HG02981 (cell line): ENCODE measurements at regions not wholly inside any gene's neighbourhood (a gene's known extent, or its start where the extent isn't known, plus 50 kb on each side); places are given as distances from the start of the nearest gene placed in this dataset.

Experiments used
- ATAC-seq: cut with Tn5 transposase; IDR thresholded peaks from one replicate; pipeline ENCODE4 v1.9.1; 2021; ENCODE audit warnings: mild to moderate bottlenecking, moderate library complexity; ENCODE audit not compliant: unreplicated experiment

DNA sequence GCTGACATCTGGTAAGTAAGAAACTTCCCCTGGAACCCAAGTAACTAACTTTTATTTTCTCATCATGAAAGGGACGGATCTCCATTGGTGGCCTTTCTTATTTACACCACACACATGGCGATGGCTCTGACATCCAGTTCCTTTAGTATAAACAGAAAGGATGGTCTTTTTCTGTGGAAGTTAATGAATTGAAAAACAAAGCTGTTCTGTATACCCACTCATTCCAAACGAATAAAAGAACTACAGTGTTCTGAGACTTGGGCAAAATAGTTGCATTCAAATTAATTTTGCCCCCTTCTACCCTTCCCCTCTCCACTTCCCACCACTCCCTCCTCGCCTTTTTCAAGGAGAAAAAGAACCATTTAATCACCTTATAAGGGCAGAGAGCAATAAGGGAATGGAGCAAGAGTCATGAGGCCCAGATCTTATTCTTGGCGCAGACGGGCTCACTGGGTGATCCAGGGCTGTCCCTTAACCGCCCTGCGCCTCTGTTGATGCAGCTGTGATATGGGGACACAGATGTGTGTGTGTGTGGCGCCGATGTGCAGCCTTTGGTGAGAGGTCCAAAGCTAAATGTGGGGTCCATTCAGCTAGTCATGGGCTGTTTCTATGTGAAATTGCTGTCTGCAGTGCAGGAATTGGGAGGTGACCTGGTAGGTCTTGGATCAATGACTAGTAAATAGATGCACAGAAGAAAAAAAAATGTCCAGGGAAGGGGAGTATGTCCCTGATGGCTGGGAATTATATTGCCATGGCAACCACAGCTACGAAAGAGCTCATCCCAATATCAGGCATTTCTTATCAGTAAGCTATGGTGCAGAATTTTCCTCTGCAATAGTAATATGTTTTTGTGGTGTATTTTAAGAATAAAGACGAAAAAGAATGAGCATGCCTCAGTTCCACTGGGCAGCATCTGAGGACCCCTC, 141.5 kb upstream of the ERCC6L2 start:
- ATAC-seq, result no peak

DNA sequence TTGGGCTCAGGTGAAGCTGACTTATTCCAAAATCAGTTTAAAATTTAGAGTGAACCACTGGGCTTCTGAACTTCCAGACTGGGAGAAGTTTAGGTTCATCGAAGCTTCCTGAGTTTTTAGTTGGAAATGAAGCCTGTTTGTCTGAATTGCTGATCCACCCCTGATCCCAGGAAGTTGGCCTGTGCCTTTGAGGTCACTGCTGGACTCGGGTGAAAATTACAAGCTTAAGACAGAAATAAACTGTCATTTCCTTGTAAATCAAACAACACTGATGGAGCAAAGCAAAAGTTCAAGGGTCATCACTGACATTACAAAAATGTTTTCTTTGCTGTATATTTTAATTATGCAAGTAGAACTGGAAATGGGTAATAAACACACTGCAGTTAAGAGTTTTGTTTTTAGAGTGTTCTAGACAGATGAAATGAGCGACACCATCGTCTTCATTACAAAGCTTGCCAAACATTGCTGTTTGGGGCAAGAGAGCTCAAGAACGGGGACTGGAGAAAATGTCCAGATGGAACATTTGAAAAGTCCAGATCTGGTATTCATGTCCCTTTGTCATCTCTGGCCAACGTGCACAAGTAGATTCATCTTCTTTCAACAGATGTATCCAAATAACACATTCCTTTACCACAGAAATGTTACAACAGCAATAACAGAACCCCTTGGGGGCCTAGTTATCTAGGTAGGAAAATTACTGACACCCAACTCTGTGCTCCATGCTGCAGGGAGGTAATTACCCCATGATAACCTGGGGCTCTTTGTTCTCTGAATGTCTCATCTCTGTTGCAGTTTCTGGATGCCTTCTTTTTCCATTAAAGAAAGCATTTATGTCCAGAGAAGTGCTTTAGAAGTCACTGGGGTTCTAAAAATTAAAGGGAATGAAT, 142.4 kb upstream of the ERCC6L2 start:
- no peak for ATAC-seq

DNA sequence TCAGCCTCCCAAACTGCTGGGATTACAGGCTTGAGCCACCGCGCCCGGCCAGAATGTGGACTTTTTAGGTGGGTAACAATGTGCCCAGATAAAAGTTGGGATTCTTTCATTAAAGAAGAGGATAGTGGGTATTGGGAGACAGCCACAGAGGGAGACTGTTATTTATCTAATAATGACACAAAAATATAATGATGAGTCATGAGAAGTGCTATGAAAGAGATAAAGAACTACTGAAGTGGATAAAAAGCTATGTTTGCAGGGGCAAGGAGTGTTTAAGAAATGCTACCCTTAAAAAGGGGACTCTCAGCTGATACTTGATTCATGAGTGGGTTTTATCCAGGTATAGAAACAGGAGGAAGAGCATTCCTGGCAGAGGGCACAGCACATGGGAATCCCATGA, 143.6 kb upstream of the ERCC6L2 start:
- ATAC-seq, result no peak

DNA sequence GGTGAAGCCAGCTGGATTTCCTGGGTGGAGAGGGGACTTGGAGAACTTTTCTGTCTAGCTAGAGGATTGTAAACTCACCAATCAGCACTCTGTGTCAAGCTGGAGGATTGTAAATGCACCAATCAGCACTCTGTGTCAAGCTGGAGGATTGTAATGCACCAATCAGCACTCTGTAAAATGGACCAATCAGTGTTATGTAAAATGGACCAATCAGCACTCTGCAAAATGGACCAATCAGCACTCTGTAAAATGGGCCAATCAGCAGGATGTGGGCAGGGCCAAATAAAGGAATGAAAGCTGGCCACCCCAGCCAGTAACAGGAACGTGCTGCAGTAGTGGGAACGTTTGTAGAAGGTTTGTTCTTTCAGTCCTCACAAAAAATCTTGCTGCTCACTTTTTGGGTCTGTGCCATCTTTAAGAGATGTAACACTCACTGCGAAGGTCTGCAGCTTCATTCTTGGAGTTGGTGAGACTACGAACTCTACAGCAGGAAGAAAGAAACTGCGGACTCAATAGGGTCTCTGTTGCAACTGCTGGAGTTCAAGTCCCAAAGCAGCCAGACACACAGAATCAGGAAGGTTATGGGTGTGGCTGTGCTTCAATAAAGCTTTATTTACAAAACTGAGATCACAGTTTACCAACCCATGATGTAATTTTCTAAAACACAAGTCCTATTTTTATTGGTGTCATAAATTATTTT, 145.7 kb upstream of the ERCC6L2 start:
- no peak for ATAC-seq

DNA sequence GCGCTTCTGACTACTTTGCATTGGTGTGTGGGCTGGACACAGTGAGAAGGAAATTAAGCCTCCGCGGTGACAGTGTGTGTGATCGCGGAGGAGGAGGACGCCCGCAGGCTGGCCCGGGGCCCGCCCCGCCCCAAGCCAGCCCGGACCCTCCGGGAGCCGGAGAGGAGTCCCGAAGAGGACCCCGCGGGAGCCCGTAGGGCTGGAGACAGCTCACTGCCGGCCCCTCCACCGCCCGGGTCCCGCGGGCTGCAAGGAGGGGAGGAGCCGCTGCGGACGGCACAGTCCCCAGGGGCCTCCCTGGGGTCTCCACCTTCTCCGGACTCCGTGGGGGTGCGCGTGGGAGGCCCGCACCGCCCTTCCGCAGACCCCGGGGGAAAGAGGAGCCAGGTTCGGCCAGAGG, 146.4 kb upstream of the ERCC6L2 start:
- no peak for ATAC-seq

DNA sequence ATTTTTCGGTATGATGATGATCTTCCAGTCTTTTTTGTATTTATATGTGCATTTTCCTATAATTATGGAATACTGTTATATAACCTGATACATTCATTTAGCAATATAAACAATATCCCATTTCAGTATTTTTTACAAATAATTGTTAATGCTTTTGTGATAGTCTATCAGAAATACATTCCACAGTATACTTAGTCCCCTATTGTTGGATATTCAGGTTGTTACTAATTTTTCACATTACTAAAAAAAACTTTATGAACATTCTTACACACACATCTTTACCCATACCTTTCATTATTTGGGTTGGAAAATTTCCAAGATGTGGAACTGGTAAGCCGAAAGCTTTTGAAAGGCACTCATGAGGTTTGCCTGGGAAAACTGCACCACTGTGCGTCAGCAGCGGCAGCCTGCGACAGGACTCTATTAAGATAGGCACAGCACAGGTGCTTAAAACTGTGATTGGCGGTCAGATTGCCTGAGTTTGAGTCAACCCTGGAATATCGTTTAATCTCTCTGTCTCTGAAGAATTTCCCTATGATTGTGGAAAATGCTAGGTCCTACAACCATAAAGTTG, 147.5 kb upstream of the ERCC6L2 start:
- ATAC-seq, result no peak

DNA sequence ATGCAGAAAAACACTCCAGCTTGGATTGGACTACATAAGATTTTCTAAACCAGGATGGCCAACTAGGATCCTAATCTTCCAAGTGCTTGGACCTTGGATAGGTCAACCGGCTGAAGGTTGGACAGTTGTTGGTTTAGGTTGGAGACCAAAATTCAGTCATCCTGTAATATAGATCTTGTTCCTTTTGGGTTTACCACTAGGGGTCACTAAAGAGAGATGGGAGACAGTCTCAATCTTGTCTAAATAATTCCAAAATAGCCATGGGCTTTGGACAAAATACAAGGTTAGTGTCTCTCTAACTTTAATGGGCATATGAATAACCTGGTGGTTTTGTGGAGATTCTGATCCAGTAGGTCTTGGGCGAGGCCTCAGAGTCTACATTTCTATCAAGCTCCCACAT, 148.7 kb upstream of the ERCC6L2 start:
- ATAC-seq, result no peak

DNA sequence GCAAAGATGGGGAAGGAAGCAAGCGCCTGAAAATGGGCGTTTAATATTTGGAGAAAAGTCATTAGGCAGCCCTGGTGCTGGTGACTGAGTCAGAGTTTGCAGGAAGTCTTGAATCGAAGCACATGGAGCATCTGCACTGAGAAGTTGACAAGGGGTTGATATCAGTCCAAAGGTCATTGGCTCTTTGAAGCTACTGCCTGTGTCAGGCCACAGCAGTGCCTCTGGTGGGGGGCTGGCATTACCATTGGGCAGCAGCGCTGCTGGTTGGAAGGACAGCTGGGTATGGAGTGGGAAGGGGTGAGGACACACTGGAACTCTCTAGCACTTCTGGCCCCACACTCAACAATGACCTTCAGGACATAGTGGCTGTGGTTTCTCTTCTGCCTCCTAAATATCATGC, 150.4 kb upstream of the ERCC6L2 start:
- ATAC-seq, result no peak

DNA sequence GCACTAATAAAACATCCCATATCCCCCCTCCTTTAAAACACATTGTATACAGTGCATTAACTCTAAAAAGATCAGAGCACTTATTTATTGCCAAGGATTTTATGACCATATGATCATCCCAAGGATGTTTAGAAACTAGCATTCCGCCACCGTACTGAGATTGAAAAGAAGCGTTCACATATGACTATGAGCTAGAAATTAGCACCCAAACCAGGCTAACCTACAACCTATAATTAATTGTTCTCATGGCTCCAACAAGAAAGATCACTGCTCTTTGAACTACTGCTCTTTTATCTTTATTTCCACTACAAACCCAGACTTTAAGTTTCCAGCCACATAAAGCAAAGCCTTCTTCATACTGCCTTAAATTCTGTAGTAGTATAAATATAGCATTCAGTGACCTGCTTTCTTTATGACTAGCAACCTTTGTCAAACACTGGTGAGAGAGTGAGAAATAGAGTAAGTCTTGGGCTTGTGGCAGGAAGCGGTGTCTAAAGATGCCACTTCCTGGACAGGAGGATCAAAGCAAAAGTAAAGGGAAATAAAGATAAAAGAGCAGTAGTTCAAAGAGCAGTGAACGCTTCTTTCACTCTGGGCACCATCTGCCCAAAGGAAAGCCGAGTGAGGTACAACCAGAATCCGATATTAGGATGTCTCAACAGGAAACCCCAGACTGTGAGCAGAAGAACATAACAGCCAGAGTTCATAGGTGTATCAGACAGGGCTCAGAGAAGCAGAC, 151.1 kb upstream of the ERCC6L2 start:
- peak; percentile 90 for ATAC-seq

DNA sequence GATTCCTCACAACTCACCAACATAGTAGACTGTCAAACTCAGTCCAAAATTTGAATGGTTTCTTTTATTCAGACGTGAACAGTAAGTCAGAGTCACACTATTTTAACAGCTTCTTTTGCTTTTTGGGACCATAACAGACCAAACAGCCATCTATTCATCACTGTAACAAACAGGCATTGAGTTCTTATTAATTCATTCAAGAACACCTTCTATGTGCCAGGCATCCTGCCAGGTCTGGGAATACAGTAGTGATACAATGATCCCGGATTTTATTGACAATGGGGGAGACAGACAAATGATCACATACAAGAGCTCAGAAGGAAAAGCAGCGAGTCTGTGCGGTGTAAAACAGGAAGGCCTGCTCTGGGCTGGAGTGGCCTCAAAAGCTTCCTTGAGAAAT, 153.3 kb upstream of the ERCC6L2 start:
- no peak for ATAC-seq

DNA sequence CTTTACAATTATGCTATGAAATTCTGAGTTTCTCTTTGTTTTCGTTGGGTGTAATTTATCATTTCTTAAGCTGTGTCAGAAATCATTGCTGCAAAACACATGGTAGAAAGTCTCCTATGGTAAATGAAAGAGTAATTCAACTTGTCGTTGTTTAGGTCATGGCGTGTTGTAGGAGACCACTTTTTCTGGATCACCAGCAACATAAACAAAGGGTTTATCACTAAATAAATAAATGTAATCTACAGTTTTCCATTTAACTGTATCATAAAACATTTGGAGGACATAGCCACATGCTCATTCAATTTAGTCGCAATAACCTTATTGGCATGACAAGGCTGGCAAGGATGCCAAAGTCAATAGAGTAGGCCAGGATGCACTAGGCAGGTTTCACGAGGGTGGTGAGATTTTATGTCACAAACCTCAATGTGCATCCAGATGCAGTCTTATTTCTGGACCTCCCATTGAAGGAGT, 154.4 kb upstream of the ERCC6L2 start:
- ATAC-seq, result no peak

DNA sequence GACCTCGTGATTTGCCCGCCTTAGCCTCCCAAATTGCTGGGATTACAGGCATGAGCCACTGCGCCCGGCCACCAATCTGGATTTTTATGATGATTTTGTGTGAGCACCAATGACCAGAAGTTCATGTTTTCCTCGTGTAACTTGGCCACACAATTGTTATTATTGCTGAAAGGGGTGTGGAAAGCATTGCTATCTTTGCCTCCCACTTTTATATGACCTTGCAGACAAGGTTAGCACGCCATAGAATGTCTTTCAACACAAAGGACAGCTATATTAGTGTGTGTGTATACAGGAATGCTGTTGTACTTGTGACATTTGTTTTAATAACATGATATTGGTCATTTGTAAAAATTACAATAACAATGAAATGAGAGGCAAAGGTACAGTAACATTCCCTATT, 155.0 kb upstream of the ERCC6L2 start:
- ATAC-seq, result no peak

DNA sequence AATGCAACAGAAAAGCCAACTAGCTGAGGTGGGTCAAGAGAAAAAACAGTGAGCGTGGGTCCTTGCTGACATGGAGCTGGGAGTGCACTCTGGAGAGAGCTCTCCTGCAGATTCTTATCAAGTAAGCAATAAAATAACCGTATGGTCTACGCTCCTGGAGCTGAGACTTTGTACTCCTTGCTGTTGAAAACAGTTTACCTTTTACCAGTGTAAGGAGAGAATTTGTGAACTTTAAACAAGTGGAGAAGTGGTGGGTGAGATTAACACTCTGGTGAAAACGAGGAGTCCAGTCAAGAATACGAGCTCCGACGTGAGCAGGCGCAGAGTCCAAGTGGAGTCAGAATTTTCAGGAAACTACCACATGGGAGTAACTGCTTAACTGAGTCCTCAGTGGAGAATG, 156.1 kb upstream of the ERCC6L2 start:
- no peak for ATAC-seq

DNA sequence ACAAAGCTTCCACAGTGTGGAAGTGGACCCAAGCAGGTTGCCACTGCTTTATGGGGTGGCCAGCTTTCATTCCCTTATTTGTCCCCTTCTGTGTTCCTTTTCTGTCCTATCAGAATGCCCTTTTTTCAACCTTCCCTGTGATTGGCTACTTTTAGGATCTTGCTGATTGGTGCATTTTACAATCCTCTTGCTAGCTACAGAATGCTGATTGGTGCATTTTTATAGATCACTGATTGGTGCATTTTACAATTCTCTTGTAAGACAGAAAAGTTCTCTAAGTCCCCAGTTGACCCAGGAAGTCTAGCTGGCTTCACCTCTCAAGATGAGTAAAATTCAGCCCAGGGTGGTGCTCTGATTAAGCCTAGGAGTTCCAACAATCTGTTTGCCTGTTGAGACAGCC, 157.2 kb upstream of the ERCC6L2 start:
- ATAC-seq, result no peak

DNA sequence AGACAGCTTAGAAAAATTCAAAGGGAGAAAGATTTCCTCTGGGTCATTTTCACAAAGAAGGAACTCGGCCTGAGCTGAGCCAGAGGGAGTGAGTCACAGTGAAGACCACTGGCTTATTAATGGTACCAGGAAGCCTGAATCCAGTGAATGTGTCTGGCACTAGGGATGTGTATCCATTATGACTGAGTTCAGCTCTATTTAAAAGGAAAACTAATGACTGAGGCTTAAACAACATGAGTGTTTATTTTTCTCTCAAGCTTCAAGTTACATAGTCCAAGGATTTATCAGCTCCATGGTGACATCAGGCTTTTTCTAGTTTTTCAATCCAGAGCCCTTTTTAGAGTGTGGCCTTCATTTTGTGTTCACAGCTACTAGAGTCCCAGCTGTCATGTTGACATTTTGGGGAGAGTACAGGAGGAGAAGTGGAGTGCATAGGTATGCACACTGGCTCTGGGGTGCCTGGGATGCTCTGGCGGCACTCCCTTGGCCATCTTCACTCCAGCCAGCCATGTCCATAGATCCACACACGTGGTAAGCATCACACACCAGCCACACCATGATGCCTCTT, 159.5 kb upstream of the ERCC6L2 start:
- ATAC-seq, result no peak

DNA sequence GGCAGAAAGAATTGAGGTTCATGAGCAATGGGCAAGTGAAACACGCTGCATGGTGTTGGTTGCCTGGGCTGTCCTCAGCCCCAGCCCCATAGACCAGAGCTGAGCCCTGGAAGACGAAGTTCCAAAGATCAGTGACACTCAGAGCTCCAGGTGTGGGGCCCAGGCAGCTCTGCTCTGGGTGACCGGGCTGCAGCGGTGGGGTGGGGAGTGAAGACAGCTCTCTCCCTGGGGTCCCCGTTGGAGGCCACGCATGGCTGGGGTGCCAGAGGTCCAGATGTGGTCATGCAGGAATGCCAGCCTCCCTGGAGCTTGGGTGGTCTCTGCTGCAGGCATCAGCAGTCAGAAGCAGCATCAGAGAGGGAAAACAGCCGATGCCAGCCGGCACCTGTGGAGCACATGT, 165.0 kb upstream of the ERCC6L2 start:
- ATAC-seq, result no peak

DNA sequence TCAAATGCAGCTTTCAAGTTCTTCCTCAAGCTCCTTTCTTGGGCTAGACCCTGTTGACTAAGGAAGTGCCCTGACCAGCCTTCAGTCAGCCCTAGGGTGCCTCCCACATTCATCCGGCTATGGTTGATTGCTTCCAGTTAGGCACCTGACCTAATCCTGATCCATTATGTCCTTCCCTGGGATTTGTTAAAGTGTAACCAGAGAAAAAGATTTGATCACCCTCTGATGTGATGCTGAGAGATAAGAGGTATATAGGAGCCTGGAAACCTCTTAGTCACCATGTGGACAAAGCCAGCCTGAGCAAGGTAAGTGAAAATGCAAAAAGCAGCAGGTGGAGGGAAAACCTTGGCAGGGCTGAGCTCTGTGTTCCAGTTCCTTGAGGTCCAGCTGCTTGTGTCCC, 178.8 kb upstream of the ERCC6L2 start:
- no peak for ATAC-seq

DNA sequence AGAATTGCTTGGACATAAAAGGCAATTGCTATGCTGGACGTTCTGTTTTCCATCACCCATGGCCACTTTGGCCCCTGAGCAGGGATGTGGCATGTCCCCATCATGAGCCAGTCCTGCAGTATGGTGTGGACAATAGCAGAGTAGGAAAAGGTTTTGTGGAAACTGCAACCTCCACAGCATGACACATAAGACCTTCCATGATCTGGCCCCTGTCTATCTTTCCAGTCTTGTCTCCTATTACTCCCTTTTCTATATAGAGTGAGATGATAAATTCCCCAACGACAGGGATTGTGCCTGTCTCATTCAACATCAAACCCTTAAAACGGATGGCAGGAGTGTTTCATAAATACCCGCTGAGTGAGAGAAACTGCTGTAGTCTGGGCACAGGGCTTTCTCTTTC, 174.7 kb upstream of the PTCH1 start:
- no peak for ATAC-seq

DNA sequence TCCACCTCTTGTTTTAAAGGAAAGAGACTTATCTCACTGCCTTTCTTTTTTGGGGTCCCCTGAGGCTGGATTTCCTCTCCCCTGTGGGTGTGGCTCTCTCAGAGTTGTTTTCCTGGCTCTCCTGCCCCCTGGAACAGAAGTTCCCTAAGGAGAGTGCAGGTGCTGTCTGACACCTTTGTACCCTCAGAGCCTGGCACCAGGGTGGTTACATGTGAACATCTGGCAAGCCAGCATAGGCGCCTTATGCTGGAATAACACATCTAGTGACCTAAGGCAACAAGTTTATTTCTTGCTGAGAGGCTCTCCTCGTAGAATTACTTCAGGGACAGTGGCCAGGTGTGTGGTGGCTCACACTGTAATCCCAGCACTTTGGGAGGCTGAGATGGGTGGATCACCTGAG, 172.9 kb upstream of the PTCH1 start:
- ATAC-seq, result no peak

DNA sequence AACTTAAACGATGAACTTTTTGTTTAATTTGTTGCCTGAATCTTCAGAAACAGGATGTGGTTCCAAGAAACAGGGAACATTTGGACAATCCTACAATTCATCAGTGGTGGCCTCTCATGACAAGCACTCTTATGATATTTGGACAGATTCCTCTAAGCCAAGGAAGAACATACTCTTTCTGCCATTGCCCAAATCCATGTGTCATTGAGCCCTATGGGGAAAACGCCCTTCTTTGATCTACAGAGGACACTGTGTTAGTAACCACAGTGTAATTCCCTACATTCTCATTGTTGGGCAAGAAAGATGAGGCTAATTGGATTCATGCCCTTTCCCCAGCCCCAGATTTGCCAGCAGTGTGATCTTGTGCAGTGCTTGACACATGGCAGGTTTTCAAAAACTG, 167.7 kb upstream of the PTCH1 start:
- ATAC-seq, result no peak
